Fibroblast of lung (primary cell): ENCODE measurements at regions not wholly inside any gene's neighbourhood (a gene's known extent, or its start where the extent isn't known, plus 50 kb on each side); places are given as distances from the start of the nearest gene placed in this dataset.

Experiments used
- DNase-seq, 2 donors: peaks; one replicate each; pipeline versions ENCODE4 v3.0.0 to v3.0.0-alpha.2; 2010; ENCODE audit warnings: low read depth in 2 of 2
- H2AFZ ChIP-seq: 2 replicates; pipeline ENCODE4 v1.5.1; 2012; ENCODE audit warnings: low read length, control low read depth, inconsistent platforms
- H3K27ac ChIP-seq: 2 replicates; pipeline ENCODE4 v1.5.1; 2011; ENCODE audit warnings: low read length, control low read depth; ENCODE audit not compliant: insufficient read depth
- H3K27me3 ChIP-seq: 2 replicates; pipeline ENCODE4 v1.5.1; 2011; ENCODE audit warnings: mild to moderate bottlenecking, low read length; ENCODE audit not compliant: control insufficient read depth, insufficient read depth
- H3K36me3 ChIP-seq: 2 replicates; pipeline ENCODE4 v1.5.1; 2011; ENCODE audit warnings: low read length; ENCODE audit not compliant: control insufficient read depth, insufficient read depth
- H3K4me1 ChIP-seq: 2 replicates; pipeline ENCODE4 v1.5.1; 2011; ENCODE audit warnings: low read length; ENCODE audit not compliant: control insufficient read depth, insufficient read depth; ENCODE audit errors: extremely low read depth
- H3K4me2 ChIP-seq: 2 replicates; pipeline ENCODE4 v1.5.1; 2011; ENCODE audit warnings: low read length, control low read depth; ENCODE audit not compliant: insufficient read depth; ENCODE audit errors: extremely low read depth
- H3K4me3 ChIP-seq, 4 experiments: fragments of 200-600 bp in 1 of 4; sonication (generic) in 1 of 4; replicated peaks in 1 of 4; 2 replicates each; pipeline ENCODE4 v1.5.1; 2011 to 2016; ENCODE audit warnings: low read length in 4 of 4, low read depth in 3 of 4, mild to moderate bottlenecking in 3 of 4, control low read depth in 2 of 4, inconsistent platforms in 1 of 4, mixed read lengths in 1 of 4; ENCODE audit not compliant: insufficient read depth in 1 of 4; ENCODE audit errors: control extremely low read depth in 1 of 4
- H3K79me2 ChIP-seq: 2 replicates; pipeline ENCODE4 v1.5.1; 2012; ENCODE audit warnings: mild to moderate bottlenecking, low read length, inconsistent platforms; ENCODE audit not compliant: control insufficient read depth, insufficient read depth
- H3K9ac ChIP-seq: 2 replicates; pipeline ENCODE4 v1.5.1; 2011; ENCODE audit warnings: mild to moderate bottlenecking, low read length, control low read depth; ENCODE audit not compliant: insufficient read depth
- H3K9me3 ChIP-seq: 2 replicates; pipeline ENCODE4 v1.5.1; 2012; ENCODE audit warnings: low read depth, low read length; ENCODE audit not compliant: control insufficient read depth, insufficient read depth
- H4K20me1 ChIP-seq: 2 replicates; pipeline ENCODE4 v1.5.1; 2011; ENCODE audit warnings: low read length; ENCODE audit not compliant: control insufficient read depth, insufficient read depth; ENCODE audit errors: extremely low read depth
- CTCF ChIP-seq, 2 donors: IDR thresholded peaks in 1 of 2; conservative IDR thresholded peaks in 1 of 2; 1 replicate in 1 of 2; 2 replicates in 1 of 2; pipeline ENCODE4 v1.5.1; 2011 to 2012; ENCODE audit warnings: low read length in 2 of 2, control low read depth in 1 of 2, inconsistent platforms in 1 of 2, low read depth in 1 of 2, mild to moderate bottlenecking in 1 of 2
- EZH2 ChIP-seq: IDR thresholded peaks from 2 replicates; pipeline ENCODE4 v1.5.1; 2012; ENCODE audit warnings: low read length, control low read depth, mild to moderate bottlenecking; ENCODE audit errors: missing control alignments

- no peak overlapping the region for H3K4me2 ChIP-seq
- no peaks in the 10 kb centered on the region for H3K36me3 ChIP-seq
- H3K27me3 ChIP-seq = no peaks in the 10 kb centered on the region
- H3K27ac ChIP-seq = no peak overlapping the region
- H3K9me3 ChIP-seq = no peaks in the 10 kb centered on the region
- DNase-seq = no peak
- no peaks in the 10 kb centered on the region for H3K4me1 ChIP-seq
- no peak overlapping the region for H2AFZ ChIP-seq
- H3K79me2 ChIP-seq = no peaks in the 10 kb centered on the region
- TF ChIP-seq CTCF (conservative IDR thresholded peaks at IDR 0.05 in 1 of 2, IDR thresholded peaks at IDR 0.05 in 1 of 2; ENCODE audit: low read depth in 1 of 2, low read length in 2 of 2) = no peak
- TF ChIP-seq EZH2 = no peak
- H3K4me3 ChIP-seq = no peak overlapping the region
- no peaks in the 10 kb centered on the region for H4K20me1 ChIP-seq
- H3K9ac ChIP-seq = no peak overlapping the region
These were observed 689.4 kb downstream of the NOVA1 start for GRCh38 chr14:25908277-25909044.

- H3K4me2 ChIP-seq = no peak overlapping the region
- no peak overlapping the region for H3K4me3 ChIP-seq
- no peak for TF ChIP-seq CTCF (conservative IDR thresholded peaks at IDR 0.05 in 1 of 2, IDR thresholded peaks at IDR 0.05 in 1 of 2; ENCODE audit: low read depth in 1 of 2, low read length in 2 of 2)
- TF ChIP-seq EZH2 = no peak
- no peaks in the 10 kb centered on the region for H3K9me3 ChIP-seq
- no peaks in the 10 kb centered on the region for H3K4me1 ChIP-seq
- H4K20me1 ChIP-seq = no peaks in the 10 kb centered on the region
- no peaks in the 10 kb centered on the region for H3K79me2 ChIP-seq
- no peaks in the 10 kb centered on the region for H3K36me3 ChIP-seq
- no peaks in the 10 kb centered on the region for H3K27me3 ChIP-seq
- H3K9ac ChIP-seq = no peak overlapping the region
- no peak overlapping the region for H2AFZ ChIP-seq
- DNase-seq = no peak
- no peak overlapping the region for H3K27ac ChIP-seq
These were observed 693.4 kb downstream of the NOVA1 start for GRCh38 chr14:25904446-25904845.

GRCh38 chr14:25899197-25899596 is 698.6 kb downstream of the NOVA1 start:
- Histone ChIP-seq H3K4me1 (no peaks in the 10 kb centered on the region), H3K27me3 (no peaks in the 10 kb centered on the region), H3K36me3 (no peaks in the 10 kb centered on the region), H3K79me2 (no peaks in the 10 kb centered on the region), H3K4me2 (no peak overlapping the region), H3K9ac (no peak overlapping the region), H3K27ac (no peak overlapping the region), H2AFZ (no peak overlapping the region), H3K9me3 (no peaks in the 10 kb centered on the region), H4K20me1 (no peaks in the 10 kb centered on the region), H3K4me3 (no peak overlapping the region)
- DNase-seq = no peak
- TF ChIP-seq EZH2 (no peak), CTCF (conservative IDR thresholded peaks at IDR 0.05 in 1 of 2, IDR thresholded peaks at IDR 0.05 in 1 of 2; ENCODE audit: low read depth in 1 of 2, low read length in 2 of 2) (no peak)
